ENCODE measurements at regions not wholly inside any gene's neighbourhood (a gene's known extent, or its start where the extent isn't known, plus 50 kb on each side); places are given as distances from the start of the nearest gene placed in this dataset.

DNA sequence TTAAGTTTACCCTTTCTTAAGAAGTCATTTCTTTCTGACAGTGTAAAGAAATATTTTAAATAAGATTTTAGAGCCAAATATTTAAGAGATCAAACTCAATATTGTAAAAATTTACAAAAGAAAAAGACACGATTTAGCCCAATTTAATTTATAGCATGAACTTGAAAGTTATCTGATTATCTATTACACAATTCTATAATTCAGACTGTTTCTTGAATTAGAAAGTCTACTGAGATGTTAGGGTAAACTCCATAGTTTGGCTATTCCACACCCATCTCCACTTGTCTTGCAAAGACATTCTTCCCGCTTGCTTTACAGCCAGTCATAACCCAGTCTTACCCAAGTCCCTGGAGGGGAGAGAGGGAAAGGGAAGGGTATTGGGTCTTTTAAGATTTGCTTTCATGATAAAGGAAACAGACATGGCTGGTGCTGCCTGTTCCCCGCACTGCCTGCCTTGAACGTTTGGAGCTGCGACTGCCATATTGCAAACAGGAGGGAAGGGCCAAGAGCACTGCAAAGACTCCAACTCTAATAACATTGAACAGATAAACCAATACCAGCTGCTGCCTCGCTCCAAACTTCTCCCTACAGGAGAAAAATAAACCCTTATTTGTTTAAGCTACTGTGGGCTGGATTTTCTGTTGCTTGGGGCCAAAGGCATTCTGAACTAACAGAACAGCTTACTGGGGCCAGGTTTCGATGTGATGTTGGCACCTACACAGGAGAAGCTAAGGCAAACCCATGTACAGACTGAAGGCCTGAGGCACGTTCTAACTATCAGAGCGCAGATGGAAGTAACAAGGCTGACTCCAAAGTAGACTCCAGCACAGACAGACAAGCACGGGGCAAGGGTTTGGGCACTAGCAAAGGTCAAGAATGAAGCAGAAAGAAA is 552.3 kb upstream of the JARID2 start:
- TF ChIP-seq, protein P1, sequence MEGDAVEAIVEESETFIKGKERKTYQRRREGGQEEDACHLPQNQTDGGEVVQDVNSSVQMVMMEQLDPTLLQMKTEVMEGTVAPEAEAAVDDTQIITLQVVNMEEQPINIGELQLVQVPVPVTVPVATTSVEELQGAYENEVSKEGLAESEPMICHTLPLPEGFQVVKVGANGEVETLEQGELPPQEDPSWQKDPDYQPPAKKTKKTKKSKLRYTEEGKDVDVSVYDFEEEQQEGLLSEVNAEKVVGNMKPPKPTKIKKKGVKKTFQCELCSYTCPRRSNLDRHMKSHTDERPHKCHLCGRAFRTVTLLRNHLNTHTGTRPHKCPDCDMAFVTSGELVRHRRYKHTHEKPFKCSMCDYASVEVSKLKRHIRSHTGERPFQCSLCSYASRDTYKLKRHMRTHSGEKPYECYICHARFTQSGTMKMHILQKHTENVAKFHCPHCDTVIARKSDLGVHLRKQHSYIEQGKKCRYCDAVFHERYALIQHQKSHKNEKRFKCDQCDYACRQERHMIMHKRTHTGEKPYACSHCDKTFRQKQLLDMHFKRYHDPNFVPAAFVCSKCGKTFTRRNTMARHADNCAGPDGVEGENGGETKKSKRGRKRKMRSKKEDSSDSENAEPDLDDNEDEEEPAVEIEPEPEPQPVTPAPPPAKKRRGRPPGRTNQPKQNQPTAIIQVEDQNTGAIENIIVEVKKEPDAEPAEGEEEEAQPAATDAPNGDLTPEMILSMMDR (IDR thresholded peaks at IDR 0.05): no peak
- TF ChIP-seq POLR2AphosphoS5 (IDR thresholded peaks at IDR 0.05) (no peak), POLR2A (IDR thresholded peaks at IDR 0.05) (no peak)
